Spleen (tissue), 11 donors: ENCODE measurements at regions not wholly inside any gene's neighbourhood (a gene's known extent, or its start where the extent isn't known, plus 50 kb on each side); places are given as distances from the start of the nearest gene placed in this dataset.

Source experiments
- DNase-seq: peaks from one replicate; pipeline ENCODE4 v3.0.0-alpha.2; 2020
- H3K27ac ChIP-seq, 8 donors: fragments of 200-600 bp; sonication (generic) in 7 of 8; 1 replicate in 4 of 8; 2 replicates in 4 of 8; pipeline versions ENCODE4 v1.5.0 to v1.8.0; 2016 to 2021; ENCODE audit warnings: inconsistent platforms in 4 of 8, mild to moderate bottlenecking in 4 of 8, moderate library complexity in 1 of 8
- H3K27me3 ChIP-seq, 7 donors: fragments of 200-600 bp; sonication (generic) in 6 of 7; replicated peaks in 1 of 7; 1 replicate in 4 of 7; 2 replicates in 3 of 7; pipeline versions ENCODE4 v1.5.0 to v1.8.0; 2016 to 2021; ENCODE audit warnings: inconsistent platforms in 3 of 7, mild to moderate bottlenecking in 1 of 7
- H3K36me3 ChIP-seq, 6 donors: fragments of 200-600 bp; sonication (generic) in 5 of 6; 1 replicate in 4 of 6; 2 replicates in 2 of 6; pipeline versions ENCODE4 v1.5.0 to v1.8.0; 2016 to 2021; ENCODE audit warnings: inconsistent platforms in 2 of 6
- H3K4me1 ChIP-seq, 6 donors: fragments of 200-600 bp; sonication (generic) in 5 of 6; 1 replicate in 3 of 6; 2 replicates in 3 of 6; pipeline versions ENCODE4 v1.5.0 to v1.8.0; 2016 to 2021; ENCODE audit warnings: inconsistent platforms in 3 of 6
- H3K4me3 ChIP-seq, 8 donors: fragments of 200-600 bp; sonication (generic) in 7 of 8; 1 replicate in 4 of 8; 2 replicates in 4 of 8; pipeline versions ENCODE4 v1.5.0 to v1.8.0; 2016 to 2021; ENCODE audit warnings: inconsistent platforms in 4 of 8, mild to moderate bottlenecking in 4 of 8, moderate library complexity in 2 of 8
- H3K9me3 ChIP-seq, 8 donors: fragments of 200-600 bp; sonication (generic) in 7 of 8; 1 replicate in 4 of 8; 2 replicates in 4 of 8; pipeline versions ENCODE4 v1.5.0 to v1.8.0; 2016 to 2021; ENCODE audit warnings: inconsistent platforms in 4 of 8
- POLR2A ChIP-seq, 3 donors: fragments of 450-650 bp; IDR thresholded peaks; one replicate each; pipeline ENCODE4 v1.5.1; 2017; ENCODE audit warnings: antibody characterized with exemption in 3 of 3, mild to moderate bottlenecking in 1 of 3
- POLR2AphosphoS5 ChIP-seq, 3 donors: sonication (generic); formaldehyde crosslinking; IDR thresholded peaks; one replicate each; pipeline ENCODE4 v1.5.1; 2017; ENCODE audit warnings: antibody characterized with exemption in 3 of 3
- WGBS, 5 donors: extraction: QIAGEN DNeasy Blood & Tissue Kit in 3 of 5; methylation state at CpG; one replicate each; pipeline versions ENCODE4 v1.1.5 to v1.1.7; 2013 to 2018; 5-methylcytosine and 5-hydroxymethylcytosine counted together
- intact Hi-C: fragments of 100-400 bp; cut with DNase I; formaldehyde crosslinking; loops from one replicate; pipeline ENCODE4 v1.15.0; 2023; ENCODE audit warnings: low total_unique reads
- TF ChIP-seq, protein P1 (sequence below), 11 experiments: fragments of 200-600 bp in 7 of 11; fragments of 450-650 bp in 4 of 11; sonication (generic) in 4 of 11; IDR thresholded peaks in 8 of 11; conservative IDR thresholded peaks in 3 of 11; 1 replicate in 7 of 11; 2 replicates in 4 of 11; pipeline versions ENCODE4 v1.4.0 to v1.8.0; 2016 to 2021; ENCODE audit warnings: antibody characterized with exemption in 11 of 11, inconsistent platforms in 4 of 11, mild to moderate bottlenecking in 1 of 11
- donor health status: healthy with polysubstance abuse.
- donor health status: DM: no; HTN: no; CAD: no; lungs with moderate emphysema.
- donor health status: DM: no; HTN: no; CAD: no.
- donor health status: Bipolar disorder and iron deficiency.
- donor health status: healthy.
- donor health status: DM: no; HTN: no; CAD: no.
- donor health status: DM: yes; HTN: yes; CAD: no.

DNA sequence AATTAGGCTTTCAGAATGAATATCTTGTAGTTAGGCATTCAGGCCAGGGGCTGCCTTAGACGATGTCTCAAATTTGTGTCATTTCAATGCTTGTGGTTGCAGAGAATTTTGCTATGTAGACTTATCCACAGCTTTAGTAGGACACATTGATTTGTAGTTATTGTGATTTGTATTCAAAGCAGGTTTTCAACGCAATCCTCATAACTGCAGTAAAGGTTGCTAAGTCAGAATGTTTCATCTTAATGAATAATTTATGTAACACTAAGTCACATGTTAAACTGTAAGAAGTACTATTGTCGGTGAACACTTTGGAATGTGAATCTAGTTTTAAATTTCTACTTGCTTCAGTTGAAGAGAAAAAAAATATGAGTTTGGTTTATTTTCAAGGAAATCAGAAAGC is 1117.2 kb upstream of the SPRY2 start:
- WGBS, 5 donors, result 84 to 92% (median 88%) methylated on average over 3 of the region's 3 CpGs
- TF ChIP-seq, protein P1, sequence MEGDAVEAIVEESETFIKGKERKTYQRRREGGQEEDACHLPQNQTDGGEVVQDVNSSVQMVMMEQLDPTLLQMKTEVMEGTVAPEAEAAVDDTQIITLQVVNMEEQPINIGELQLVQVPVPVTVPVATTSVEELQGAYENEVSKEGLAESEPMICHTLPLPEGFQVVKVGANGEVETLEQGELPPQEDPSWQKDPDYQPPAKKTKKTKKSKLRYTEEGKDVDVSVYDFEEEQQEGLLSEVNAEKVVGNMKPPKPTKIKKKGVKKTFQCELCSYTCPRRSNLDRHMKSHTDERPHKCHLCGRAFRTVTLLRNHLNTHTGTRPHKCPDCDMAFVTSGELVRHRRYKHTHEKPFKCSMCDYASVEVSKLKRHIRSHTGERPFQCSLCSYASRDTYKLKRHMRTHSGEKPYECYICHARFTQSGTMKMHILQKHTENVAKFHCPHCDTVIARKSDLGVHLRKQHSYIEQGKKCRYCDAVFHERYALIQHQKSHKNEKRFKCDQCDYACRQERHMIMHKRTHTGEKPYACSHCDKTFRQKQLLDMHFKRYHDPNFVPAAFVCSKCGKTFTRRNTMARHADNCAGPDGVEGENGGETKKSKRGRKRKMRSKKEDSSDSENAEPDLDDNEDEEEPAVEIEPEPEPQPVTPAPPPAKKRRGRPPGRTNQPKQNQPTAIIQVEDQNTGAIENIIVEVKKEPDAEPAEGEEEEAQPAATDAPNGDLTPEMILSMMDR (IDR thresholded peaks at IDR 0.05 in 8 of 11, conservative IDR thresholded peaks at IDR 0.05 in 3 of 11), result no peak
- TF ChIP-seq POLR2A (IDR thresholded peaks at IDR 0.05), result no peak
- no peak for TF ChIP-seq POLR2AphosphoS5 (IDR thresholded peaks at IDR 0.05)
- no peak for DNase-seq
- H3K9me3 ChIP-seq, result peaks cover 0 to 18% (median 2%) of the 10 kb centered on the region in 8 donors
- H3K4me1 ChIP-seq, result no peaks in the 10 kb centered on the region
- H3K27ac ChIP-seq, result no peak overlapping the region
- no peak overlapping the region for H3K4me3 ChIP-seq
- no peaks in the 10 kb centered on the region for H3K36me3 ChIP-seq
- intact Hi-C loops, result no loop called here
- no peaks in the 10 kb centered on the region for H3K27me3 ChIP-seq

DNA sequence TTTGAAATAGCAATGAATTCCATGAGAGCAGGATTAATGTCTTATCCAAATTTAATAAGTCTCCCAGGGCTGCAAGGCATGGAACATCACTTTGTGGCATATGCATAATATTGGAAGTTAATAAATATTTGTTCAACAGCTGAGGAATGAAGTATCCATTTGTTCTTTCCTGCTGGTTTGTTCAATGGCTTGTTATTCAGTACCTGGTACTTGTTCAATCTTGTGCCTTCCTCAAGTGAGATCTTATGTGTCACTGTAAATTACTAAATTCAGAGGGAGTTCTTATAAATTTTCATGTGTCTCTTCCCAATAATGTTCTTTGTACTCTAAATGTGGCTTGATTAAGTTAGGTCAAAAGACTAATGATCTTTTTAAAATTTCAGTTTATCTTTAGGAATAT is 1105.5 kb upstream of the SPRY2 start:
- TF ChIP-seq POLR2A (IDR thresholded peaks at IDR 0.05), result no peak
- no peak for TF ChIP-seq POLR2AphosphoS5 (IDR thresholded peaks at IDR 0.05)
- TF ChIP-seq, protein P1 (IDR thresholded peaks at IDR 0.05 in 8 of 11, conservative IDR thresholded peaks at IDR 0.05 in 3 of 11), result no peak
- no peaks in the 10 kb centered on the region for H3K36me3 ChIP-seq
- no peaks in the 10 kb centered on the region for H3K27me3 ChIP-seq
- no peak overlapping the region for H3K4me3 ChIP-seq
- H3K27ac ChIP-seq, result no peak overlapping the region
- H3K4me1 ChIP-seq, result no peaks in the 10 kb centered on the region
- no peak for DNase-seq
- intact Hi-C loops, result no loop called here
- no peaks in the 10 kb centered on the region for H3K9me3 ChIP-seq

DNA sequence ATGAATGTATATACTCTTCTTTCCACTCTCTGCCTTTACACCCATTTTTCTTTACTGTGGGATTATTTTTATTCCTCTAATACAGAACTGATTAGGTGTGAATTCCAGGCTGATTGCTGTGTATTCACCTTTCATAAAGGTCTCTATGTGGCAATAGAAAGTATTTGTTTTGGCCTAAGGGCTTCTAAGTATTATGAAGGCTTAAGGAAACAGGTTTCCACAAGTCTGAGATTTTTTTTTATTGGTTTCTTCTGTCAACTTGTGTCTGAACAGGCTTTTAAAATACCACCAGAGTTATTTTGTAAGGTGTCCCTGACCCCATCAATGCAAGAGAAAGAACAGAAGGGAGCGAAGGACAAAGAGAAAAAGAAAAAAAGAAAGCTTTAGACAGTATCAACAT is 1102.0 kb upstream of the SPRY2 start:
- TF ChIP-seq, protein P1 (IDR thresholded peaks at IDR 0.05 in 8 of 11, conservative IDR thresholded peaks at IDR 0.05 in 3 of 11), result no peak
- no peak for TF ChIP-seq POLR2A (IDR thresholded peaks at IDR 0.05)
- TF ChIP-seq POLR2AphosphoS5 (IDR thresholded peaks at IDR 0.05), result no peak
- H3K36me3 ChIP-seq, result no peaks in the 10 kb centered on the region
- H3K9me3 ChIP-seq, result no peaks in the 10 kb centered on the region
- H3K4me3 ChIP-seq, result no peak overlapping the region
- no peak overlapping the region for H3K27ac ChIP-seq
- DNase-seq, result no peak
- H3K27me3 ChIP-seq, result no peaks in the 10 kb centered on the region
- no peaks in the 10 kb centered on the region for H3K4me1 ChIP-seq
- WGBS, 5 donors, result 52 to 82% (median 58%) methylated on average over 1 of the region's 1 CpG
- intact Hi-C loops, result no loop called here

DNA sequence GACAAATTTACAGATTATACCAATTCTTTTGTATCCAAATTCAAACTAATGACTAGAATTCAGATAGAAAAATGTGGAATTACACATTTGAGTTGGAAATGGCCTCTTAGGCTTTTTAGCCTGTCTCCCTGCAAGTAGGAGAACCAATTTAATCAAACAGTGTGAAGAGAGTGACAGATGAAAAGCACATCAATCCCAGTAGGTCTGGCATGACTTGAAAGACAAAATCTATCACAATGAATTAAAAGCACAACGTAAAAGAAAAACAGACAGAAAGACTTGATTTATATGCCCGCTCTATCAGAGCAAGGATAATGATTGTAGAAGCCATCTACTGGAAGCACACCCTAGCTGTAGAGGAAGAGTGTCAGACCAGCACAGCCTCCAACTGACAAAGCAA is 1084.4 kb upstream of the SPRY2 start:
- Histone ChIP-seq H3K4me1 (no peaks in the 10 kb centered on the region), H3K27me3 (no peaks in the 10 kb centered on the region), H3K9me3 (peaks cover 0 to 27% (median 0%) of the 10 kb centered on the region in 8 donors), H3K27ac (no peak overlapping the region), H3K36me3 (no peaks in the 10 kb centered on the region), H3K4me3 (no peak overlapping the region)
- TF ChIP-seq POLR2AphosphoS5 (IDR thresholded peaks at IDR 0.05) (no peak), POLR2A (IDR thresholded peaks at IDR 0.05) (no peak)
- TF ChIP-seq, protein P1 (IDR thresholded peaks at IDR 0.05 in 8 of 11, conservative IDR thresholded peaks at IDR 0.05 in 3 of 11), result no peak
- DNase-seq, result no peak
- 62 to 78% (median 69%) methylated on average over 2 of the region's 2 CpGs for WGBS, 5 donors
- intact Hi-C loops, result no loop called here
